K562 (cell line): ENCODE measurements at regions not wholly inside any gene's neighbourhood (a gene's known extent, or its start where the extent isn't known, plus 50 kb on each side); places are given as distances from the start of the nearest gene placed in this dataset.

ENCODE experiments used
- ATAC-seq: fragments of 200-7000 bp; cut with Tn5 transposase; 3 replicates; pipeline ENCODE4 v1.9.1; 2020; ENCODE audit warnings: moderate library complexity
- BruUV-seq: library from RNA; stranded (reverse); fragments of 400-500 nt; replicated peaks from 2 replicates; lab custom pipeline; 2021; lab: Mats Ljungman, UMichigan
- CTCF ChIA-PET: fragments of 300-600 bp; formaldehyde crosslinking; extraction: SDS; loops from one replicate; lab custom pipeline; 2021; ENCODE audit warnings: low intra/inter-chr PET ratio; lab: Yijun Ruan, JAX
- POLR2A ChIA-PET: fragments of 300-600, 350-650 bp; sonication (Branson Sonifier 250); formaldehyde crosslinking; extraction: SDS; loops from one replicate; lab custom pipeline; 2021; ENCODE audit warnings: antibody characterized with exemption, inconsistent platforms; lab: Yijun Ruan, JAX
- DNase-seq, 4 experiments: peaks; one replicate each; pipeline versions ENCODE4 v3.0.0 to v3.0.0-alpha.2; 2011 to 2018; ENCODE audit warnings: low spot score in 3 of 4, mixed read lengths in 3 of 4; ENCODE audit errors: extremely low read depth in 1 of 4
- FAIRE-seq: peaks from 2 replicates; lab custom pipeline; 2011; peaks lifted over from hg19 to GRCh38; lab: Jason Lieb, UNC
- H2AFZ ChIP-seq: 2 replicates; pipeline ENCODE4 v1.6.0; 2011; ENCODE audit warnings: low read depth, low read length, control low read depth, inconsistent platforms
- H3K27ac ChIP-seq: fragments of 200-600 bp; 3 replicates; pipeline ENCODE4 v1.8.0; 2011; ENCODE audit warnings: low read depth, mild to moderate bottlenecking, control low read depth, inconsistent platforms, low read length, moderate library complexity, mixed read lengths; ENCODE audit errors: extremely low read depth
- H3K27me3 ChIP-seq, 2 experiments: fragments of 300-600 bp in 1 of 2; 2 replicates in 1 of 2; 3 replicates in 1 of 2; pipeline versions ENCODE4 v1.6.0 to v1.8.0; 2011; ENCODE audit warnings: inconsistent platforms in 2 of 2, low read length in 2 of 2, mild to moderate bottlenecking in 1 of 2, mixed read lengths in 1 of 2, moderate library complexity in 1 of 2; ENCODE audit not compliant: control insufficient read depth in 2 of 2, insufficient read depth in 2 of 2
- H3K36me3 ChIP-seq: fragments of 300-600 bp; 3 replicates; pipeline ENCODE4 v1.8.0; 2011; ENCODE audit warnings: mild to moderate bottlenecking, low read length, inconsistent platforms; ENCODE audit not compliant: control insufficient read depth, insufficient read depth
- H3K4me1 ChIP-seq, 2 experiments: fragments of 200-600 bp in 1 of 2; replicated peaks in 1 of 2; 2 replicates in 1 of 2; 3 replicates in 1 of 2; pipeline versions ENCODE4 v1.5.1 to v1.8.0; 2011; ENCODE audit warnings: inconsistent platforms in 2 of 2, low read length in 2 of 2, mild to moderate bottlenecking in 1 of 2, mixed read lengths in 1 of 2, moderate library complexity in 1 of 2; ENCODE audit not compliant: control insufficient read depth in 2 of 2, insufficient read depth in 2 of 2
- H3K4me2 ChIP-seq: 2 replicates; pipeline ENCODE4 v1.6.1; 2011; ENCODE audit warnings: low read length, control low read depth, inconsistent platforms, mixed read lengths; ENCODE audit not compliant: insufficient read depth
- H3K4me3 ChIP-seq: fragments of 200-600 bp; sonication (generic), shearing (Covaris generic); 2 replicates; pipeline ENCODE4 v1.5.1; 2016; ENCODE audit warnings: control low read depth, inconsistent platforms
- H3K79me2 ChIP-seq: fragments of 200-600 bp; 3 replicates; pipeline ENCODE4 v1.8.0; 2011; ENCODE audit warnings: low read length, inconsistent platforms; ENCODE audit not compliant: control insufficient read depth, insufficient read depth
- H3K9ac ChIP-seq, 2 experiments: 2 replicates each; pipeline versions ENCODE4 v1.6.0 to v1.6.1; 2011; ENCODE audit warnings: low read depth in 2 of 2, low read length in 2 of 2, control low read depth in 1 of 2, inconsistent platforms in 1 of 2, mild to moderate bottlenecking in 1 of 2, mixed read lengths in 1 of 2; ENCODE audit not compliant: insufficient read depth in 1 of 2
- H3K9me1 ChIP-seq: one replicate; pipeline ENCODE4 v1.6.0; 2011; ENCODE audit warnings: inconsistent platforms, mild to moderate bottlenecking, low read length, moderate library complexity; ENCODE audit not compliant: control insufficient read depth, insufficient read depth
- H3K9me3 ChIP-seq: replicated peaks from 2 replicates; pipeline ENCODE4 v1.5.1; 2011; ENCODE audit warnings: low read depth, low read length, inconsistent platforms; ENCODE audit not compliant: control insufficient read depth, insufficient read depth
- H4K20me1 ChIP-seq: replicated peaks from 2 replicates; pipeline ENCODE4 v1.6.1; 2011; ENCODE audit warnings: low read length, inconsistent platforms, mixed read lengths; ENCODE audit not compliant: control insufficient read depth, insufficient read depth
- ADNP ChIP-seq: fragments of 200-800 bp; sonication (Bioruptor generic); IDR thresholded peaks from 2 replicates; pipeline ENCODE4 v1.6.1; 2016; ENCODE audit warnings: missing genetic modification characterization, missing compliant biosample characterization
- ASH1L ChIP-seq: fragments of 450-650 bp; IDR thresholded peaks from 2 replicates; pipeline ENCODE4 v1.6.1; 2018; ENCODE audit warnings: borderline replicate concordance, mild to moderate bottlenecking, low read depth; ENCODE audit not compliant: partially characterized antibody
- CBX5 ChIP-seq: IDR thresholded peaks from 2 replicates; pipeline ENCODE4 v1.6.1; 2014; ENCODE audit warnings: low read depth, borderline replicate concordance
- CHD2 ChIP-seq: IDR thresholded peaks from 2 replicates; pipeline ENCODE4 v1.6.1; 2011; ENCODE audit warnings: low read depth, low read length
- LEF1 ChIP-seq: fragments of 450-650 bp; IDR thresholded peaks from 2 replicates; pipeline ENCODE4 v1.6.1; 2016; ENCODE audit warnings: mild to moderate bottlenecking
- PRPF4 ChIP-seq: fragments of 200-400 bp; formaldehyde crosslinking; IDR thresholded peaks from one replicate; pipeline ENCODE4 v1.6.1; 2017; ENCODE audit warnings: low read length, low read depth, mild to moderate bottlenecking; ENCODE audit not compliant: insufficient read depth, poor library complexity, severe bottlenecking
- RAD51 ChIP-seq: fragments of 450-650 bp; IDR thresholded peaks from 2 replicates; pipeline ENCODE4 v1.7.1; 2016; ENCODE audit warnings: low read depth, mild to moderate bottlenecking, borderline replicate concordance
- ZBTB1 ChIP-seq: sonication (generic); formaldehyde crosslinking; IDR thresholded peaks from 2 replicates; pipeline ENCODE4 v1.8.1; 2023; ENCODE audit warnings: missing genetic modification reagents, low read depth, mild to moderate bottlenecking, borderline replicate concordance
- ZEB2 ChIP-seq: fragments of 450-650 bp; IDR thresholded peaks from 2 replicates; pipeline ENCODE4 v1.6.1; 2016
- ZNF282 ChIP-seq: sonication (generic); formaldehyde crosslinking; IDR thresholded peaks from 2 replicates; pipeline ENCODE4 v1.8.1; 2023; ENCODE audit warnings: missing genetic modification reagents
- WGBS: fragments of 100-300 bp; shearing (Covaris generic); methylation state at CpG from one replicate; pipeline ENCODE4 v1.1.6; 2016; ENCODE audit warnings: low coverage, mixed read lengths; ENCODE audit not compliant: insufficient coverage; ENCODE audit errors: missing lambda C conversion rate; 5-methylcytosine and 5-hydroxymethylcytosine counted together
- in situ Hi-C: fragments of 300-500 bp; cut with MboI; formaldehyde crosslinking; loops from 4 replicates; pipeline ENCODE4 v1.15.0; 2018; ENCODE audit warnings: inconsistent platforms, mixed read lengths
- intact Hi-C: fragments of 100-400 bp; cut with micrococcal nuclease; formaldehyde crosslinking; loops from 2 replicates; pipeline ENCODE4 v1.14.2; 2022
- TF ChIP-seq, protein P1 (sequence below): sonication (generic); formaldehyde crosslinking; IDR thresholded peaks from 2 replicates; pipeline ENCODE4 v1.8.0; 2022; ENCODE audit warnings: mild to moderate bottlenecking, missing genetic modification reagents

DNA sequence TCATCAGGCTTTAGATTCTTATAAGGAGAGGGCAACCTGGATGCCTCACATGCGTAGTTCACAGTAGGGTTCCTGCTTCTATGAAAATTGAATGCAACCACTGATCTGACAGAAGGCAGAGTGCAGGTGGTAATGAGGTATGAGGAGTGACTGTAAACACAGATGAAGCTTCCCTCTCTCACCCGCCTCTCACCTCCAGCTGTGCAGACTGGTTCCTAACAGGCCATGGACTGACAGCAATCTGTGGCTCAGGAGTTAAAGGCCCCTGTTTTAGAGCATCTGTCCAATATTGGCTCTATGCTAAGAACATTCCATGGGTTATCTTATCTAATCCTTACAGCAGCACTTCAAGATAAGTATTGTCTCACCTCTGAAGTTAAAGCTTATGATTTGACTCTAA lies 213.5 kb upstream of the NRP1 start:
- CTCF ChIA-PET: no interaction called here
- Histone ChIP-seq H3K27ac (no peak overlapping the region), H3K9me1 (no peaks in the 10 kb centered on the region), H4K20me1 (no peaks in the 10 kb centered on the region), H3K4me2 (no peak overlapping the region), H3K9ac (no peak overlapping the region), H3K4me1 (no peaks in the 10 kb centered on the region), H3K79me2 (no peaks in the 10 kb centered on the region), H3K9me3 (no peaks in the 10 kb centered on the region), H3K36me3 (no peaks in the 10 kb centered on the region), H2AFZ (no peak overlapping the region), H3K4me3 (no peak overlapping the region), H3K27me3 (no peaks in the 10 kb centered on the region)
- 0% methylated on average over 2 of the region's 2 CpGs for WGBS
- POLR2A ChIA-PET: no interaction called here
- ATAC-seq: no peak
- FAIRE-seq: no peak
- in situ Hi-C loops: no loop called here
- intact Hi-C loops: no loop called here
- TF ChIP-seq ASH1L (no peak), ADNP (tag) (no peak), RAD51 (no peak), CHD2 (no peak), PRPF4 (no peak), ZEB2 (no peak), ZNF282 (CRISPR knock-in tag) (no peak), CBX5 (no peak), ZBTB1 (no peak), LEF1 (no peak)
- TF ChIP-seq, protein P1, sequence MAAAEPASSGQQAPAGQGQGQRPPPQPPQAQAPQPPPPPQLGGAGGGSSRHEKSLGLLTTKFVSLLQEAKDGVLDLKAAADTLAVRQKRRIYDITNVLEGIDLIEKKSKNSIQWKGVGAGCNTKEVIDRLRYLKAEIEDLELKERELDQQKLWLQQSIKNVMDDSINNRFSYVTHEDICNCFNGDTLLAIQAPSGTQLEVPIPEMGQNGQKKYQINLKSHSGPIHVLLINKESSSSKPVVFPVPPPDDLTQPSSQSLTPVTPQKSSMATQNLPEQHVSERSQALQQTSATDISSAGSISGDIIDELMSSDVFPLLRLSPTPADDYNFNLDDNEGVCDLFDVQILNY (CRISPR knock-in tag): no peak
- no peak for DNase-seq
- no TSS peak for BruUV-seq
